Brain pericyte (primary cell): ENCODE measurements at regions not wholly inside any gene's neighbourhood (a gene's known extent, or its start where the extent isn't known, plus 50 kb on each side); places are given as distances from the start of the nearest gene placed in this dataset.
"Not testable (repeated sequence)": the region's sequence is repeated elsewhere in the genome, so short reads cannot be mapped to it uniquely, and the experiment has no call there.

Experiments
- DNase-seq: peaks from one replicate; pipeline ENCODE4 v3.0.0-alpha.2; 2012; ENCODE audit warnings: low read depth, low spot score

- no peak for DNase-seq
Observed at GRCh38 chr18:77329651-77330050, 80.0 kb downstream of the GALR1 start.

- no peak for DNase-seq
Observed at GRCh38 chr18:77334876-77335275, 85.2 kb downstream of the GALR1 start.

DNA sequence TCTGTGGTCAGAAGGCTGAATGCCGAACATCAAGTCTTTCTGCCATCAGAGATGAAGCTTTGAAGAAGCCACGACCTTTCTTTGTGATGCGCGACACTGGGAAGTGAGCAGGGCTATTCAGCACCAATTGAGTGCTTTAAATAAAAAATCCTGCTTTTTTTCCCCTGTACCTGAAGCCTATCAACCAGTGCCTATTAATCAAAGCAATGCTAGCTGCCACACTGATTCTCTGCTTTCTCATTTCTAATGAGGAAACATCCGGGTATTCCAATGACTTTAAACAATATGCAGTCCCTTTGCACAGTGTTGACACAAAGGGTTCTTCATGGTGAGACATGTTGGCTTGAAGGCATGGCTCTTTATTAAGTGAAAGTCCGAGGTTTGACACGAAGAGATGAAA, 88.0 kb downstream of the GALR1 start:
- DNase-seq, result no peak

DNA sequence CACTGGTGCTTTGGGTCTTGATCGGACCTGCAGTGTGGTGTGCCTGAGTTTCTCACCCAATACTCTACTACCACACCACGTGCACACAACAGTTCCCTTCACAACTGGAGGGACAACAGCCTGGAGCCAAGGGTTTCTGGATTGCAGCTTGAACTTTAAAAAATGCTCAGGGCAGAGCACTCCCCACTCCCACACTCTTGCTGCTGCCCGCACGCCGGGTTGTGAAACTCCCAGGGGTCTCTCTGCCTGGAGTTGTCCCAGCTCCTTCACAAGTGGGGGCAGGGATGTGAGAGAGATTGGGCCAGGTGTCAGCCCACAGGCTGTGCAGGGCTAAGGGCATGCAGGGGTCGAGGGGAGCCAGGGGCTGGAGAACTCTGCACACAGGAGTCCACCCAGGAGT, 89.4 kb downstream of the GALR1 start:
- DNase-seq, result no peak

- no peak for DNase-seq
Observed at GRCh38 chr18:77339623-77340022, 90.0 kb downstream of the GALR1 start.

DNA sequence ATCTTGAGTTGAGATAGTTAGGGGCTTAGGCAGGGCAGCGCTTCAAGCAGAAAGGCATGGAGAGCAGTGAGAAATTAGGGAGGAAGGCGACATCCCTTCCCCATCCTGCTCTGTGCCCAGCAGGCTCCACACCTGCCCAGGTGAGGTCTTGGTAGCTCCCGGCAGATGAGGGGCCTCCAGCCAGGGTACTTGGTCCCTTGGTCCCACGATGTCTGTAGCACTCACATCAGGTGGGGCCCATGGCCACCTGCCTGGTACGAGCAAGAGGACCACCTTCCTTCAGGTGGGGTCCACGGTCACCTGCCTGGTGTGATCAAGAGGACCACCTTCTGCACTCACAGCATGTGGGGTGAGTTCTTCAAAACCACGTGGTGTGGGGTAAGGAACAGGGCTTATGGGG, 91.2 kb downstream of the GALR1 start:
- no peak for DNase-seq

DNA sequence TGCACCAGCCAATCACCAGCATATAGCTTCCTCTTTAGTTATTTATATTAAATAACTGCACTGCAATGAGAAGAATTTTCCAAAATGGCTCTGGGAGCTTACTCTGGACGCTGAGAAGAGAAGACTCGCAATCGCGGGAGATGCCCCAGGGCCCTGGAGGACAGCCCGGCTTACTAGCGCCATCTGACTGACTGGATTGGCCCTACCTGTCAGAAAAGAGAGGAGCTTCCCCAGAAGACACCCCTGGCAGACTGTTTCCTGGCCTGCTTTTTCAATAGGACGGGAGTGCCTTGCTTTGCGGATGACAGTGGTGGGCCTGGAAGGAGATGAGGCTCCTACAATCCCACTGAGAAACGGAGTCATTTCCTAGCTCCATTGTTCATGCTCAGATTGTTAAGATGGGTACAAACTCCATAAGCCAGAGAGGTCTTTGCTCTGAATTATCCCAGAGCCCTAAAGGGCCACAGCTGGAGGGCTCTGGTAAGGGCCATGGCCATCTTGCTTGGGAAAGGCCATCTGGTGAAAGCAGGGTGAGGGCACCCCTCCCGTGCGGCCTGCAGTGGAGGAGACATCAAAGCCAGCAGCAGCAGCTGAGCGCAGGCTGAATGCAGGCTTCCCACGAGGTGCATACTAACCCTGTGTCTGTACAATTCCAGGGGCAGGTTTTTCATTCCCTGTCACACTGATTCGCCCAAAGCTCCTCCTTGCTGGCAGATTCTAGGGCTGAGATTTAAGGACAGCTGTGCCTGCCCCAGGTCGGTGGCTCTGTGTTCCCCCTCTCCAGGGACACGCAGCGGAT, 92.1 kb downstream of the GALR1 start:
- no peak for DNase-seq

- DNase-seq, result no peak
Observed at GRCh38 chr18:77342736-77343135, 93.1 kb downstream of the GALR1 start.

- no peak for DNase-seq
Observed at GRCh38 chr18:77343846-77344510, 94.3 kb downstream of the GALR1 start.

DNA sequence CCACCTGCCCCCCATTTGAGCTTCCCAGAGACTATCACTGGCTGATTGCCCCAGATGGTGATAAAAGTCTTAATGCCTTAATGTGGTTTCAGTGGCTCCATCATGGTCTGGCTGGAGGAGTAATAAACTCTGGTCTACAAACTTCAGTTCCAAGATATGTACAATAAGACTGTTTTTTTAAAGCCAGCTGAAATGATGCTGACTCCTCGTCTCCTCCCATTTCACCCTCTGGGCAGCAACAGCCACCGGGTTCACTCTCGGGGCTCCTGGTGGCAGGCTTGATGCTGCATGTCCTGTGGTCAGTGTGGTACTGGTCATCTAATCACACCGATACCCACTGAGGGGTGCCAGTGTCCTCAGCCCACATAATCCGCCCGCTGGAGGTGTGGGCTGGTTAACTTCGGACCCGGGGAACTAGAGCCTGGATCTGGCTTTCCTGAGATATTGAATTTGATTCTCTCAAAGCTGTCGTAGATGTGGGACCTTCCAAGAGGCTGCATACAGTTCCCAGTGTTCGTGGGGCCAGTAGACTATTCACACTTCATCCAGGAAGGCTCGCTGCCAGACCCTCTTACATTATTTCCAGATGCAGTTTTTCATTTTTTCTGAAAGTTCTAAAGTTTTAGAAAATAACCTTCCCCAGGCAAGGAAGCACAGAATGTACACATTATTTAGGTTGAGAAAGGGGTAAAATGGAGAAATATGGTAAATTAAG, 95.3 kb downstream of the GALR1 start:
- DNase-seq, result no peak

DNA sequence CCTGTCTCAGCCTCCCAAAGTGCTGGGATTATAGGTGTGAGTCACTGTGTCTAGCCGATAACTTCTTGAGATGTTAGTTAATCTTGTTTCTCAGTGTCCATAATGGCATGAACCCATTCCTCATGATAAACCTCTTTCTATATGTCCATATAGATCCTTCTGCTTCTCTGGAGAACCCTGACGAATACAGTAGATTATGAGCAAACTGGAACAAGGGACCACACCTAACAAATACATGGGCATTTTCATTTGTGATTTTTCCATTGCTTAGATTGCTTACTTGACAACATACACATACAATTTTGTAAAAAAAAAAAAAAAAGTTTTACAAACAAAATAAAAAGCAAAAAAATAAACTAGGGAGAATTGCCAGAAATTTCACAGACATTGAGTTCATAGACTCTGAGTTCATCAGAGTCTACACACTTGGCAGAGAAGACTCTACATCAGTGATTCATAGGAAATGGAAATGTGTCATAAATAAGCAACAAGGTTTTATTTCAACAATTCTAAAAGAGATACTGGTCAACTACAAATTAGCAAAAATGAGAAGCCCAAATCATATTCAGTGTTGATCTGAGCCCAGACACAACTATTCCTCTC, 96.7 kb downstream of the GALR1 start:
- DNase-seq, result no peak

DNA sequence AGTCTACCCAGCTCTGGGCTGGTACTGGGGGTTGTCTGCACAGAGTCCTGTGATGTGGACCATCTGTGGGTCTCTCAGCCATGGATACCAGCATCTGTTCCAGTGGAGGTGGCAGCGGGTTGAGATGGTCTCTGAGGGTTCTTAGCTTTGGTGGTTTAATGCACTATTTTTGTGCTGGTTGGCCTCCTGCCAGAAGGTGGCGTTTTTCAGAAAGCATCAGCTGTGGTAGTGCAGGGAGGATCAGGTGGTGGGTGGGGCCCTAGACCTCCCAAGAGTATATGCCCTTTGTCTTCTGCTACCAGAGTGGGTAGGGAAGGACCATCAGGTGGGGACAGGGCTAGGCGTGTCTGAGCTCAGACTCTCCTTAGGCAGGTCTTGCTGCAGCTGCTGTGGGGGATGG, 103.7 kb downstream of the GALR1 start:
- DNase-seq, result not testable (repeated sequence)

DNA sequence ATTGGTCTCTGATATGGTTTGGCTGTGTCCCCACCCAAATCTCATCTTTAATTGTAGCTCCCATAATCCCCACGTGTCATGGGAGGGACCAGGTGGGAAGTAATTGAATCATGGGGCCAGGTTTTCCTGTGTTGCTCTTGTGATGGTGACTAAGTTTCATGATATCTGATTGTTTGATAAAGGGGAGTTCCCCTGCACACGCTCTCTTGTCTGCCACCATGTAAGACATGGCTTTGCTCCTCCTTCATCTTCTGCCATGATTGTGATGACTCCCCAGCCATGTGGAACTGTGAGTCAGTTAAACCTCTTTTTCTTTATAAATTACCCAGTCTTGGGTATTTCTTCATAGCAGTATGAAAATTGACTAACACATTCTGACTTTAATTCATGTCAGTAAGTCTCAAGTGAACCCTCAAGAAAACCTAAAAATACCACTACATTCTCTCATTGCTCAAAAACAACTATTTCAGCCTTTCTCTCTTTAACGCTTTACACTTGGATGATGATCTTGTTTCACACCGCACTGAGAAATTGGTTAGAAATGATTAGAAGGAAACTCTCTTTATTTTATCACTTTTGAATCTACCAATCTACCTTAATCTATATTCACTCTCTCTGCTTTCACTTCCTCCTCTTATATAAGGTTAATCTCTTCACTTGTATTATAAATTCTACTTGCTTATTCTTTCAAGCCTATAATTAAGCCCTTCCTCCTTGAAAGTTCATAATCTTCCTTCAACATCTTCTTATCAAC, 110.1 kb downstream of the GALR1 start:
- DNase-seq, result no peak

- no peak for DNase-seq
Observed at GRCh38 chr18:77360315-77361190, 110.9 kb downstream of the GALR1 start.

- no peak for DNase-seq
Observed at GRCh38 chr18:77361382-77361781, 111.7 kb downstream of the GALR1 start.

DNA sequence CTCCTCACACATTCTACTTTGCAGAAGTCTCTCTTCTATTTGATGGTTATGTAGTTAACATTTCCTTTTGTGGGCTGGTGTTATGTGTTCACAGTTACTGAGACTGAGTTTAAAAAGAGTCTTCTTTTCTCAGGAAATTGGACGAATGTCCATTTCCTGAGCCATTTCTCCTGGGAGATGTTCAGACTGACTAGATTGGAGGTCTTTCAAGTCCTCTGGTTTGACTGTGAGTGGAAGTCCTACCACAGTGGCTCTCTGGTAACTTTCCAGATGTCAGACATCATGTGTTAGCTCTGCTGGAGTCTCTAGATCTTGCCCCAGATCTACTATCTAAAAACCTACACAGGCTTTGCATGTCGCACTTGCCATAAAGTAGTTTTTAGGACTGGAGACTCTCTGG, 116.0 kb downstream of the GALR1 start:
- no peak for DNase-seq

DNA sequence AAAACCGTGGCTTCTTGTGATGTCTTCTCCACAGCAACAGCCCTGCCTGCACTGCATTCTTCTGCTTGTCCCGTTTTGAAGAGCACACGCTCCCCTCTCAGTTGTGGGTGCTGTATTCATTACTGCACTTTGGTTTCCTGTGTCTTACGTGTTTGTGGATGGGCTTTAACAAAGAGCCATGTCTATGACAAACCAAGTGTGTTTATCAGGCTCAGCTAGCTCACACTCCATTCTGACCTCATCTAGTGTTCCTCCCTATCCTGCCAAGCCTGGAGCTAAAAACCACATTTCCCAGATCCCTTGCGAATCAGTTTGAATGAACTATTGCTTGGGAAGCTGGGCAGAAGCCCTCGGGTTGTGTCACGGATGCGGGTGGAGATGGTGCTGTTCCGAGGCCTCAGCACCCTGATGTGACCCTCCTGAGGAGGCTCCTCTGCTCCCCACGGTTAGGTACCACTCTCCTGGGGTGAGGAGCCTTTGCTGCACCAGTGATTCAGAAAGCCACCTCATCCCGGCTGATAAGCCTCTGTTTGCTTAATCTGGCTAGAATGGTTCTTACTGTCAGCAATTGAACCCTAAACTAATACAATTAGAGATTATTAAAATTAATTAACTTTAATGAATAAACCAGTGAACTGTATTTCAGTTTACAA, 116.5 kb downstream of the GALR1 start:
- no peak for DNase-seq

DNA sequence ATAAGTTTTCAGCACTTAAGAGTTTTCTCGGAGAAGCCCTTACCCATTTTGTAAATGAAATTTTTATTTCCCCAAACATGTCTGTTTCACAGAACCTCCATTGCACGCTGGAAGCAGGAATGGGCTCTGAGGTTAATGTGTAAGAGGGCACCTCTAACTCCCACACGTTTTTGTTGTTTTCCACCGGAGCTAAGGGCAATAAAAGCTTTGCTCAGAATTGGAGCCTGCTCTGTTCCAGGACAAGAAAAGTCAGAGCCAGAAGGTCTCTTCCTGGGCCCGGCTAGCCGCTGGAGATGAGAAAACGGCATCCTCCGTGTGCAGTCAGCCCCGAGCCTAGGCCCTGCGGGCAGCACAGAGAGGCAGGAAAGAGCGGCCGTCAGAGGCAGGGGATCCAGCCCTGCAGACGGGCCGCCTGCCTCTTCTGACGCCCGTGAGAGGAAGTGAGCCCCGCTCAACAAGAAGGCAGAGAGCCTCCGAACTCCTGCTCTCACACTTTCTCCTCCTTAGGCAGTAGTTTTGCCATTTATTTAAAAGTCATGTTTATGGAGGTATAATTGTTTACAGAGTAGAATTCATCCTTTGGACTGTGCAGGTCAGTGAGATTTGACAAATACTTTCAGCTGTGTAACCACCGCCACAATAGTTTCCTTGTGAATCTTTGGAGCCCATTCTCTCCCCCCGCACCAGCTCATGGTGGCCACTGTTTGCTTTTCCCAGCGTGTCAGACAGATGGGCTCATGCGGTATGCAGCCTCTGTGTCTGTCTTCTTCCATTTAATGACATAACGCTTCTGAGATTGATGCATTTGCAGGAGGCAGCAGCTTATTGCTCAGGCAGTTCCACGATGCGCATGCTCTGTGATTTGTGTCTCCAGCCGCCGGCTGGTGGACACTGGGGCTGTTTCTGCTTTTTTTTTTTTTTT, 117.3 kb downstream of the GALR1 start:
- no peak for DNase-seq

DNA sequence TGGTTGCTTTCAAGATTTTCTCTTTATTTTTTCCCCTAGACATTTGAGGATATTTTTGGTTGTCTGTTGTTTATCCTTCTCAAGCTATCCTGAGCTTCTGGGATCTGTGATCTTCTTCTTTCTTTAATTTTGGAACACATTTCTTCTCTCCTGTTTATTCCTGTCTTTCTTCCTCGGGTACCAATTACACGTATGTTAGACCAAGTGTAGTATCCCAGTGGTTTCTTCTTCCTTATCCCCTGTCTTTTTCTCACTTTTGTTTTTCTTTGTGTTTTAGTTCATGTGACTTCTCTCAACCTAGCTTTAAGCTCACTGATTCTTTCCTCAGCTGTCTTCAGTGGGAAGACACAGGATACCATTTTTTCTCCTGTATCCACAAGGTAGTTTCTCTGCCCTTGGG, 120.0 kb downstream of the GALR1 start:
- DNase-seq, result no peak
